LNCAP (cell line): ENCODE measurements at regions not wholly inside any gene's neighbourhood (a gene's known extent, or its start where the extent isn't known, plus 50 kb on each side); places are given as distances from the start of the nearest gene placed in this dataset.

Experiments used
- CTCF ChIP-seq: fragments of 450-650 bp; IDR thresholded peaks from 2 replicates; pipeline ENCODE4 v1.5.1; 2017; ENCODE audit warnings: mild to moderate bottlenecking

DNA sequence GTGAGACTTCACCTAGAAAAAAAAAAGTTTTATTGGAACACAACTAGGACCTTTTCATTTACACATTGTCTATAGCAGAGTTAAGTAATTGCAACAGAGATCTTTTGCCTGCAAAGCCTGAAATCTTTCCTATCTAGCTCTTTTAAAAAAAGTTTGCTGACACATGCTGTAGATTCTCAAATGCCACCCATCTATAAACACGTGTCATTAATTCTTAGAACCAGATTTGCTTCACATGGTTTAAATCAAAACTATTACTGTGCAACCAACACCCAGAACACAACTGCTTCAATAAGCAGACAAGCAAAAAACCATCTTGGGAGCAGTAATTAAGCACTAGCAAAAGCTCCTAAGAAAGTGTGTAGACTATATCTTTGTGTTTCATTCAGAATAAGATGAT, 55.0 kb downstream of the OXSM start:
- no peak for TF ChIP-seq CTCF

- TF ChIP-seq CTCF, result no peak
These were observed 56.4 kb downstream of the OXSM start for GRCh38 chr3:25846282-25846681.

- no peak for TF ChIP-seq CTCF
These were observed 59.2 kb downstream of the OXSM start for GRCh38 chr3:25849091-25849490.

DNA sequence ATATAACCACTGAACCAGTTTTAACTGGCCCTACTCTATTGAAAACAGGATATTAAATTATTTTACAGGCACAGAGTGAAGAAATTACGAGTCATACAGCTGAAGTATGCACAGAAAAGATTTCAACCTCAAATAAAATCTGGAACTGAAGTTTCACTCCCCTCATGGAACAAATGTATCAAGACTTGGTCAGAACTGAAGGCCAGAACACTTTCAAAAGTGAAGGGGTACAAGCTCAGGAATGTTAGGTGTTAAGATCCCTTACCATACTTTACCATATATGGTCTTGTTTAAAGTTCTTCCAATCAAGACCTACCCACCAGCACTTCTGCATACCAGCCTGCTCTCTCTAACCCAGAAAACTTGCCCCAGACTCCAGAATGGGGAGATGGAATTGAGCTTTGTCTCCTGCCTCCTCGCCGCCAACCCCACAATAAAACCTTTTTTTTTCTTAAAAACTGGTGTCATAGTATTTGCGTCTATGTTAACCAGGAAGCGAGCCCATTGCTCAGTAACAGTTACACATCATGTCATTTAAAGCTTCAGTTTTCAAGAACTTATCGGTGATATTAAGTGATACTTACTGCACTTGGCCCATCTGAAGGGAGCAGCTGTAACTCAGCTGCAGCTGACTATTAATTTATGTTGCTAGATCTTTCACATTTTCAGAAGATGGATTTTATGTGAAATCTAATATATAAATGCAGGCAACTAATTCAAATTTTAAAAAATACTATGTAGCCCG, 59.9 kb downstream of the OXSM start:
- TF ChIP-seq CTCF, result no peak

DNA sequence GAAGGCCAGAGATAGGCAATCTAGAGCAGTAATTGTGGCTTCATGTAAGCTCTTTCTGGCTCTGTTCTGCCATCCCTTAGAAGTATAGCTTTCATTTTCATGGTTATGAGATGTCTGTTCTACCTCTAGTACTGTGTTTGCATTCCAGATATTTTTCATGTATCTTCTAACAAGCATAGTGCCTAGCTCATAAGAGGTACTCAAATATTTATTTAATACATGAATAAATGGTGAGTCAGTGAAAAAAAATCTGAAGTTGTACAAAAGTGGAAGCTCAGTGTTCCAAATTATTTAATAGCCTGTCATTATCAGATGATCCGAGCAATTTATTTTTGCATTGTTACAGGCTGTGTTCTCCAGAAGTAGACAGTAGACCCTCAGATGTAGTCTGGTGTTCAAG, 64.3 kb downstream of the OXSM start:
- TF ChIP-seq CTCF, result no peak

- TF ChIP-seq CTCF, result no peak
These were observed 64.7 kb downstream of the OXSM start for GRCh38 chr3:25854635-25855034.

GRCh38 chr3:25855266-25855784, 65.4 kb downstream of the OXSM start:
- no peak for TF ChIP-seq CTCF
